ENCODE measurements at regions not wholly inside any gene's neighbourhood (a gene's known extent, or its start where the extent isn't known, plus 50 kb on each side); places are given as distances from the start of the nearest gene placed in this dataset.

GRCh38 chr2:106269591-106270291, 75.6 kb upstream of the UXS1 start:
- Histone ChIP-seq H3K27me3 (replicated peaks in 1 of 4; ENCODE audit: control insufficient read depth in 3 of 4, extremely low read depth in 1 of 4, insufficient read depth in 3 of 4, low read length in 3 of 4) (no peaks in the 10 kb centered on the region; a peak in 1 of 7 replicates), H2BK20ac (ENCODE audit: low read length) (0 out of 2 replicates have a peak overlapping the region, but pooled peaks have one; percentile 48), H3K27ac (ENCODE audit: low read depth, low read length) (no peak overlapping the region), H3K4me3 (ENCODE audit: extremely low read depth in 1 of 4, insufficient read depth in 2 of 4, low read depth in 3 of 4, low read length in 4 of 4) (peak overlapping the region; percentile 24 to 54 (median 32)), H4K91ac (replicated peaks; ENCODE audit: insufficient read length, low read length) (no peak overlapping the region), H2BK12ac (ENCODE audit: low read depth, low read length) (peak overlapping the region; percentile 91; the same call in 1 of the 2 replicates), H3K4me2 (ENCODE audit: insufficient read depth in 1 of 2, low read depth in 2 of 2, low read length in 2 of 2) (peak overlapping the region; percentile 65 to 80), H3K23ac (ENCODE audit: insufficient read length) (no peak overlapping the region), H4K8ac (ENCODE audit: extremely low read depth, insufficient read depth, low read length) (no peak overlapping the region), H3K9ac (replicated peaks in 1 of 4; ENCODE audit: extremely low read depth in 1 of 4, low read depth in 3 of 4, low read length in 3 of 4) (peak overlapping the region in 1 of 4 experiments; percentile 53; a peak in 2 of 7 replicates), H3K4ac (replicated peaks; ENCODE audit: insufficient read length, low read depth, low read length) (no peak overlapping the region), H4K20me1 (replicated peaks in 1 of 2; ENCODE audit: control insufficient read depth in 1 of 2, insufficient read depth in 2 of 2, low read length in 2 of 2) (no peaks in the 10 kb centered on the region), H2AK5ac (ENCODE audit: low read depth, low read length) (no peak overlapping the region), H3K18ac (ENCODE audit: extremely low read depth, low read length) (no peak overlapping the region), H4K5ac (ENCODE audit: insufficient read length, low read depth, low read length) (no peak overlapping the region), H3K56ac (replicated peaks; ENCODE audit: insufficient read length, low read depth, low read length) (no peak overlapping the region), H2BK5ac (ENCODE audit: low read depth, low read length) (peak overlapping the region; percentile 52; the same call in 1 of the 2 replicates), H2BK15ac (ENCODE audit: low read length) (peak overlapping the region; percentile 29; the same call in 1 of the 2 replicates), H3K9me3 (ENCODE audit: insufficient read depth in 2 of 2, low read depth in 1 of 2, low read length in 1 of 2) (0 out of 4 replicates have a peak, but pooled peaks cover 0 to 3% of the 10 kb centered on the region in 2 experiments), H2AFZ (ENCODE audit: low read length) (peak overlapping the region; percentile 68; the same call in 1 of the 2 replicates), H3K4me1 (replicated peaks in 1 of 4; ENCODE audit: control insufficient read depth in 3 of 4, insufficient read depth in 4 of 4, low read length in 3 of 4) (peaks cover 0 to 18% (median 4%) of the 10 kb centered on the region in 4 experiments; a peak in 5 of 7 replicates), H3K36me3 (ENCODE audit: control insufficient read depth in 2 of 4, insufficient read depth in 4 of 4, low read length in 3 of 4) (no peaks in the 10 kb centered on the region), H3K23me2 (ENCODE audit: low read depth, low read length) (peaks cover 4% of the 10 kb centered on the region; the same call in 1 of the 2 replicates), H3K14ac (ENCODE audit: insufficient read length) (no peak overlapping the region), H3K79me2 (ENCODE audit: control insufficient read depth in 1 of 2, insufficient read depth in 2 of 2, low read length in 2 of 2) (no peaks in the 10 kb centered on the region), H3K79me1 (ENCODE audit: low read depth, low read length) (no peaks in the 10 kb centered on the region), H2BK120ac (replicated peaks; ENCODE audit: low read depth, low read length) (no peak overlapping the region)
- FAIRE-seq (no peak), DNase-seq (ENCODE audit: low read depth in 1 of 2, low spot score in 2 of 2) (peak in 1 of 2 experiments; percentile 61)
- no peak for TF ChIP-seq SRF (IDR thresholded peaks at IDR 0.05; ENCODE audit: low read depth, low read length)
- peak; percentile 19 for TF ChIP-seq KDM4A (IDR thresholded peaks at IDR 0.05; ENCODE audit: low read depth, low read length, severe bottlenecking)
- peak; percentile 40 for TF ChIP-seq SAP30 (IDR thresholded peaks at IDR 0.05; ENCODE audit: insufficient read depth, insufficient replicate concordance, low read length)
- ChIA-PET POLR2A (ENCODE audit: partially characterized antibody) (no interaction called here), CTCF (ENCODE audit: partially characterized antibody) (interaction anchor here (0.9 kb wide), 1 partner anchor 63 kb away, joined by 3 read pairs; no protein-coding TSS in a partner anchor)
- WGBS, 2 experiments (ENCODE audit: extremely low coverage in 1 of 2, insufficient coverage in 1 of 2, insufficient read length in 1 of 2, insufficient replicate concordance in 2 of 2, low coverage in 1 of 2, low lambda C conversion rate in 2 of 2, missing lambda C conversion rate in 1 of 2) = 42% methylated on average over 37 of the region's 44 CpGs; no CpG with 5 or more reads in 1 of the 2 experiments
